ENCODE measurements at regions not wholly inside any gene's neighbourhood (a gene's known extent, or its start where the extent isn't known, plus 50 kb on each side); places are given as distances from the start of the nearest gene placed in this dataset.
A peak's percentile ranks its signal among the peaks of the same experiment; 100 is the strongest.

GRCh38 chr17:74027444-74027843, 176.0 kb upstream of the RPL38 start:
- no peak for DNase-seq

- no peak for DNase-seq
These were observed 174.9 kb upstream of the RPL38 start for GRCh38 chr17:74028354-74029116.

- no peak for DNase-seq
These were observed 172.0 kb upstream of the RPL38 start for GRCh38 chr17:74031316-74032090.

- no peak for DNase-seq
These were observed 171.3 kb upstream of the RPL38 start for GRCh38 chr17:74032222-74032621.

- no peak for DNase-seq
These were observed 166.2 kb upstream of the RPL38 start for GRCh38 chr17:74037320-74037719.

- DNase-seq: no peak
These were observed 163.2 kb upstream of the RPL38 start for GRCh38 chr17:74040291-74040690.

- DNase-seq: no peak
These were observed 162.7 kb upstream of the RPL38 start for GRCh38 chr17:74040729-74041128.

- no peak for DNase-seq
These were observed 161.4 kb upstream of the RPL38 start for GRCh38 chr17:74041869-74042640.

- DNase-seq: no peak
These were observed 160.6 kb upstream of the RPL38 start for GRCh38 chr17:74042744-74043486.

- no peak for DNase-seq
These were observed 159.5 kb upstream of the RPL38 start for GRCh38 chr17:74043976-74044375.

- DNase-seq: no peak
These were observed 157.7 kb upstream of the RPL38 start for GRCh38 chr17:74045608-74046280.

GRCh38 chr17:74049167-74049966, 154.1 kb upstream of the RPL38 start:
- no peak for DNase-seq

GRCh38 chr17:74049967-74050458, 153.5 kb upstream of the RPL38 start:
- DNase-seq: no peak

GRCh38 chr17:74051348-74051747, 152.1 kb upstream of the RPL38 start:
- DNase-seq: no peak

- DNase-seq: no peak
These were observed 150.3 kb upstream of the RPL38 start for GRCh38 chr17:74052993-74053711.

- DNase-seq: no peak
These were observed 149.8 kb upstream of the RPL38 start for GRCh38 chr17:74053712-74054078.

- DNase-seq: no peak
These were observed 149.2 kb upstream of the RPL38 start for GRCh38 chr17:74054249-74054648.

- DNase-seq: peak; percentile 83
These were observed 147.8 kb upstream of the RPL38 start for GRCh38 chr17:74055508-74056160.

GRCh38 chr17:74059479-74060240, 143.8 kb upstream of the RPL38 start:
- DNase-seq: peak; percentile 60

All from NCI-H2107 (cell line).